Esophagus (tissue), 2 donors: ENCODE measurements at regions not wholly inside any gene's neighbourhood (a gene's known extent, or its start where the extent isn't known, plus 50 kb on each side); places are given as distances from the start of the nearest gene placed in this dataset.
"Not testable (repeated sequence)": the region's sequence is repeated elsewhere in the genome, so short reads cannot be mapped to it uniquely, and the experiment has no call there.

Experiments used
- H3K27ac ChIP-seq, 2 donors: one replicate each; pipeline ENCODE4 v1.5.1; 2013; ENCODE audit warnings: low read depth in 2 of 2, mild to moderate bottlenecking in 2 of 2, inconsistent platforms in 1 of 2, low read length in 1 of 2, moderate library complexity in 1 of 2
- H3K27me3 ChIP-seq, 2 donors: one replicate each; pipeline ENCODE4 v1.6.1; 2013; ENCODE audit warnings: low read length in 2 of 2, control low read depth in 1 of 2, mild to moderate bottlenecking in 1 of 2; ENCODE audit not compliant: insufficient read depth in 2 of 2, control insufficient read depth in 1 of 2
- H3K36me3 ChIP-seq, 2 donors: one replicate each; pipeline ENCODE4 v1.6.1; 2013; ENCODE audit warnings: low read length in 1 of 2; ENCODE audit not compliant: control insufficient read depth in 2 of 2, insufficient read depth in 2 of 2
- H3K4me1 ChIP-seq, 2 donors: one replicate each; pipeline ENCODE4 v1.6.1; 2013; ENCODE audit warnings: low read length in 1 of 2; ENCODE audit not compliant: control insufficient read depth in 2 of 2, insufficient read depth in 2 of 2
- H3K4me3 ChIP-seq, 2 donors: one replicate each; pipeline ENCODE4 v1.5.1; 2013; ENCODE audit warnings: low read length in 2 of 2, mild to moderate bottlenecking in 2 of 2, low read depth in 1 of 2, moderate library complexity in 1 of 2
- H3K9me3 ChIP-seq, 2 donors: one replicate each; pipeline ENCODE4 v1.6.1; 2013; ENCODE audit warnings: mild to moderate bottlenecking in 2 of 2, low read depth in 1 of 2, low read length in 1 of 2, moderate library complexity in 1 of 2; ENCODE audit not compliant: control insufficient read depth in 2 of 2, insufficient read depth in 1 of 2
- WGBS, 2 donors: extraction: QIAGEN DNeasy Blood & Tissue Kit; methylation state at CpG; one replicate each; pipeline ENCODE4 v1.1.7; 2013; 5-methylcytosine and 5-hydroxymethylcytosine counted together
- donor health status: healthy with polysubstance abuse.
- donor health status: Bipolar disorder and iron deficiency.

DNA sequence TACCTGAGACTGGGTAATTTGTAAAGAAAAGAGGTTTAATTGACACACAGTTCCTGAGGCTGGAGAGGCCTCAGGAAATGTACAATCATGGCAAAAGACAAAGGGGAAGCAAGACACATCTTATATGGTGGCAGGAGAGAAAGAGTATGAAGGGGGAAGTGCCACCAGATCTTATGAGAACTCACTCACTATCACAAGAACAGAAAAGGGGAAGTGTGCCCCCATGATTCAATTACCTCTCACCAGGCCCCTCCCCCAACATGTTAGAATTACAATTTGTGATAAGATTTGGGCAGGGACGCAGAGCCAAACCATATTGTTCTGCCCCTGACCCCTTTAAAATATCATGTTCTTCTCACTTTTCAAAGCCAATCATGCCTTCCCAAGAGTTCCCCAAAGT is 744.2 kb upstream of the CDH18 start:
- H3K27me3 ChIP-seq, H3K36me3 ChIP-seq, H3K9me3 ChIP-seq, H3K27ac ChIP-seq, H3K4me1 ChIP-seq, H3K4me3 ChIP-seq: not testable (repeated sequence)
- WGBS, 2 donors = 73 to 87% methylated on average over 1 of the region's 1 CpG

DNA sequence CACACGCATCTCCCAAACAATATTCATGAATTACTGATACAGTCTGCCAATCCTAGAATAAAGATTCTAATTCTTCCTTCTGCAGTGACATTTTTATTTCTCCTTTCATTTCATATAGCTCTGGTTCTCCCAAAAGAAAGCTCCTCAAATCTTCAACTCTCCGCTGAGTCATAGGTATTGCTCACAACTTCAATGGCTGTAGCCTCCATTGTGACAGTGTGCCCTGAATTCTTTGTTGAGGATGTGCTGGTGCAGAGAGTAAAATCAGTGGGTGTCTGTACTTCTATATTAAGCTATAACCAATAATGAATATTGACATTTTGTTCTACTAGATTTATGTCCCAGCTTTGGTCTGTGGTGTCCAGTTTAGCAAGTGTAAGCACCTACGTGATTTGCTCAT is 733.3 kb upstream of the CDH18 start:
- H3K27me3 ChIP-seq, H3K9me3 ChIP-seq, H3K4me3 ChIP-seq, H3K27ac ChIP-seq, H3K4me1 ChIP-seq, H3K36me3 ChIP-seq: not testable (repeated sequence)
- 73 to 92% methylated on average over 3 of the region's 3 CpGs for WGBS, 2 donors

DNA sequence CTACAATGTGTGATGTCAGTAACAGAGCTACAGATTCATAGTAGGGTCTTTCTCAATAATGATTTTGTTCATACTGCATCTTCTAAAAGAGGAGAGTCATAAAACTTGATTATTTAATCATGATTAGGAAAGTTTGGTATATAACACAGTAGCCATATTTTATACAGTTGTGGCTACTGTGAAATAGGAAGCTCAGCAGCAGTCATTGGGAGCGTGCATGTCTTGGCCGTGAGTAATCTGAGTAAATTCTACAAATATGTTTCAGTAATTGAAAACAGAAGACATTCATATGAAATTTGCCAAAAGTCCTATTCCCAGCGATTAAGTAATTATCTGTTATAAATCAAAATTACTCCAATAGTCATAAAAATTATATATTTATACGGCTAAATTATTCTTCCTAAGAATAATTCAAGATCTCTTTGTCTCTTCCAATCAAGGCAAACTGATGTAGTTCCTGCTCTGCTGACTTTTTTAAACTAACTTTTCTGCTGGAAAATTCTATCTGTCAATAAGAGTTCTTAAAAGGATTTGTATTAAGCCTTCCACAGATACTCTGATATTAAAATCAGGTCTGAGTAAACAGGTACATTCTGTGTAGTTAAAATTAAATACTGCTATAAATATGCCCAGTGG is 723.6 kb upstream of the CDH18 start:
- 77 to 92% methylated on average over 3 to 4 of the region's 4 CpGs for WGBS, 2 donors
- not testable (repeated sequence) for H3K36me3 ChIP-seq, H3K4me3 ChIP-seq, H3K9me3 ChIP-seq, H3K27me3 ChIP-seq, H3K4me1 ChIP-seq, H3K27ac ChIP-seq

DNA sequence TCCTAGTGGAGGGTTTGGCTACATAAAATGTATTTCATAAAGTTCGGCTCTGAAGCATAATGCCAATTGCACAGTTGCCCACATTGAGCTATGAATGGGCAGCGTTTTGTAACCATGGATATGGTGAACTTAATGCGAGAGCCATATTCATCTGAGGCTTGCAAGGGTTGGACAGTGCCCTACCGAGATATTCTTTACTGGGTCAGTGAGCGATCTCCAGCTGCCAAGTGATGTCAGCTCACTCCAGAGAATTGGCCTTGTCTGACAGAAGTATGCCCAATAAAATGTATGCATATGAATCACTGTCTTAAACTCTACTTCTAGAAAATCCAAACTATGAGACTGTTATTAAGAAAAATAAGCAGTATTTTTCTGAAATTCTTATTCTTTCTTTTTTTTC is 719.6 kb upstream of the CDH18 start:
- H3K27me3 ChIP-seq, H3K4me1 ChIP-seq, H3K9me3 ChIP-seq, H3K36me3 ChIP-seq, H3K4me3 ChIP-seq, H3K27ac ChIP-seq: not testable (repeated sequence)
- 78 to 80% methylated on average over 5 of the region's 5 CpGs for WGBS, 2 donors

DNA sequence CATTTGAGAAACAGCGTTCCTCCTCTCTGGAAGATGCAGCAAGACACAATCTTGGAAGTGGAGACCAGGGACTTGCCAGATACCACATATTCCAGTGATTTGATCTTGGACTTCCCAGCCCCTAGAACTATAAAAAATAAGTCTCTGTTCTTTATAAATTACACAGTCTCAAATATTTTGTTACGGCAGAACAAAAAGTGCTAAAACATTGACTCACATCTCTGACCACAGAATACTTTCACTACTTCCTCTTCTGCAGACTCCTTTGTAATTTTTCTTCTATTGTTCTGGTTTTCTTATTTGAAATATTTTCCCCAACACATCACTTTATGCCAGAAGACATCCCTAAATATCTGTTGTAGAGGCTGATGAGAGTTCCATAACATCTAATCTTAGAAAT is 706.1 kb upstream of the CDH18 start:
- no peaks in the 10 kb centered on the region for H3K36me3 ChIP-seq
- H3K9me3 ChIP-seq = no peaks in the 10 kb centered on the region
- H3K4me1 ChIP-seq = no peaks in the 10 kb centered on the region
- no peak overlapping the region for H3K4me3 ChIP-seq
- 31 to 55% methylated on average over 2 of the region's 2 CpGs for WGBS, 2 donors
- H3K27me3 ChIP-seq = no peaks in the 10 kb centered on the region
- H3K27ac ChIP-seq = no peak overlapping the region

DNA sequence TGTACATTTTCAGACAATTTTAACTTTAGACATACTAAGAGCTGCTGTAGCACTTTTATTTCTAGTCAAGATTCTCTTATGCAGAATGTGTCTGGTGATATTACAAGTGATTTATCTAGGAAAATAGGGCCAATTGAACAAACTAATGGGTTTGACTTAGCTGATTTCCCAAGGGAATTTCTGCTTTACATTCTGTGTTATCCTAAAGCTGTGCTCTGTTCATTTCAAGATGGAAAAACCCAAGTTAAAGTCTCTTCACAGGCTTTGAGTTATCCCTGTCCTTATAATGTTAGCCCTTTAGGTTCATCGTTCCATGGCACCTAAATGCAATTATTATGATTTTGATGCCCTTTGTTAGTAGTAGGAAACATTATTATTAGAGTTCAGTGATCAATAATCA is 704.9 kb upstream of the CDH18 start:
- Histone ChIP-seq H3K4me1 (no peaks in the 10 kb centered on the region), H3K4me3 (no peak overlapping the region), H3K36me3 (no peaks in the 10 kb centered on the region), H3K27me3 (no peaks in the 10 kb centered on the region), H3K27ac (no peak overlapping the region), H3K9me3 (no peaks in the 10 kb centered on the region)
- 78 to 88% methylated on average over 1 of the region's 1 CpG for WGBS, 2 donors

DNA sequence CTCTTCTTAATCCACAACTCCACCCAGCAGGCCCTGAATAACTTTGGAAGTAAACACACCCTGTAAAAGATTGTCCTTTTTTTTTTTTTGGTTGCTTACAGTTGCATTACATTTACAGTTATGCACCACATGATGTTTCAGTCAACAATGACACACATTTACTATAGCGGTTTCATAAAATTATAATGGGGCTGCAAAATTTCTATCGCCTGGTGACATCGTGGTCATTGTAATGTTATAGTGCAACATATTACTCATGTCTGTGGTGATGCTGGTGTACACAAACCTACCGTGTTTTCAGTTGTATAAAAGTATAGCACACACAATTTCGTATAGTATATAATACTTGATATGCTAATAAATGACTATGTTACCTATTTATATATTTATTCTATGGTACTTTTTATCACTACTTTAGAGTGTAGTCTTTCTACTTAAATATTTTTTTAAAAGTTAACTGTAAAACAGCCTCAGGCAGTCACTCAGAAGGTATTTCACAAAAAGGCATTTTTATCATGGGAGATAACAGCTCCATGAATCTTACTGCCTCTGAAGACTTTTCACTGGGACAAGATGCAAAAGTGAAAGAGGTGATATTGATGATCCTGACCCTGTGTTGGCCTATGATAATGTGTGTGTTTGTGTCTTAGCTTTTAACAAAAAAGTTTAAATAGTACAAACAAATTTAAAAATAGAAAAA is 695.4 kb upstream of the CDH18 start:
- Histone ChIP-seq H3K27me3 (no peaks in the 10 kb centered on the region), H3K4me1 (no peaks in the 10 kb centered on the region), H3K27ac (no peak overlapping the region), H3K9me3 (no peaks in the 10 kb centered on the region), H3K36me3 (no peaks in the 10 kb centered on the region), H3K4me3 (no peak overlapping the region)
- 67 to 84% methylated on average over 5 of the region's 5 CpGs for WGBS, 2 donors

DNA sequence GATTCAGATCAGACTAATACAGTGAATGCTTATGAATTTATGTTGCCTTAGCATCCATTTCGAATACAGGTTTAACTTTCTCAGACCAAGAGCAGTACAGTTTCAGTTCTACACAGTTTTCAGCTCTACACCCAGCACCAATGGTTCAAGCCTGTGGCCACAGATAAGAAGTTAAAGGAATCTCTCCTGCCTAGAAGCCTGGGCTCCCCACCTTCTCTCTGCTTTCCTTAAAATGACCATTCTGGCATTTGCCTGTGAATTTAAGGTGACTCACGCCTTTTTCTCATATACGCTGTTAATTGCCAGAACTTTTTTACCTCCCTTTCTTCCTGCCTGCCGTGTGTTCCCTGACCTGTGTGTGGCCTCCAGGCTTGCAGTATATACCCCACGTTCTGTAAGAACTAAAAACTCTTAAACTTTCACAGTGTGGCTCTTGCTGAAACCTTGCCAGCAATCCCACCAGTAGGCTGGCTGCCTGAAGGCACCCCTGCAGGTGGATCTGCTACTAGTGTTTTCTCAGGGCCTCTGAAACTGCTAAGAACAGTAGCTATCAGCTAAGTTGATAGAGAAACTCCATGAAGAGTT is 692.8 kb upstream of the CDH18 start:
- Histone ChIP-seq H3K36me3 (no peaks in the 10 kb centered on the region), H3K9me3 (no peaks in the 10 kb centered on the region), H3K4me3 (no peak overlapping the region), H3K27me3 (no peaks in the 10 kb centered on the region), H3K27ac (no peak overlapping the region), H3K4me1 (no peaks in the 10 kb centered on the region)
- WGBS, 2 donors = 66 to 68% methylated on average over 5 of the region's 5 CpGs

DNA sequence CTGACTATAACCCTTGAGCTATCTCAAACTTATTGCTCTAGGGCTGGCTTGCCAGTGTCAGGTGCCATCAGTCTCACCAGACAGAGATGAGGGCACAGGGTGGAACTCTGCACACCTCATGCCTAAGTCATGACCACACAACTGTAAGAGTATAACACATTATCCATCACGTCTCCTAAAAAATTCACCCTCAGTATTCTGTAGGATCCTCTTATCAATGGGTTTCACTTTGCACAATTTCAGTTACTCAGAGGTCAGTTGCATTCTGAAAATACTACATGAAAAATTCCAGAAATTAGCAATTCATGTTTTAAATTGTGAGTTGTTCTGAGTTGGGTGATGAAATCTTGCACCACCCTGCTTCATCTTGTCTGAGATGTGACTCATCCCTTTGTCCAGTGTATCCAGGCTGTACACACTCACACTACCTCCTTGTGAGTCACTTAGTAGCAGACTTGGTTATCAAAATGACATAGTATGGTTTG is 690.9 kb upstream of the CDH18 start:
- H3K4me1 ChIP-seq = no peaks in the 10 kb centered on the region
- H3K27ac ChIP-seq = no peak overlapping the region
- no peaks in the 10 kb centered on the region for H3K9me3 ChIP-seq
- no peak overlapping the region for H3K4me3 ChIP-seq
- H3K27me3 ChIP-seq = no peaks in the 10 kb centered on the region
- no peaks in the 10 kb centered on the region for H3K36me3 ChIP-seq
- WGBS, 2 donors = 57 to 63% methylated on average over 1 of the region's 1 CpG

DNA sequence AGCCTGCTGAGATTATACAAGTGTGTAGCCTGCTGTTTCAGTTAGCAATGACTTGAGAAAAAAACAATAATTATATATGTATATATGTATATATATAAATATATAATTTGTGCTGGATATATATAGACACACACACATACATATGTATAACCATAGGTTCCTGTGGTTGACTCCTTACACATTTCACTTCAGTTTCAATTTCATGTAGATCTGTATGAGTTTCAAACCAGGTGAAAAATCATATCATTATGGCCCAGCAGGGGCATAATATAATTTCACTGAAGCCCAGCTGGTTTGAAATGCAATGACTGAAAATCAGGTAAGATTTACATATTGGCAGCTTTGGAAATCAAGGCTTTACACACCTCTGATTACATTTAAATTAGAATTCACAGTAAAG is 690.4 kb upstream of the CDH18 start:
- no peak overlapping the region for H3K27ac ChIP-seq
- no peak overlapping the region for H3K4me3 ChIP-seq
- no peaks in the 10 kb centered on the region for H3K9me3 ChIP-seq
- no peaks in the 10 kb centered on the region for H3K27me3 ChIP-seq
- no peaks in the 10 kb centered on the region for H3K4me1 ChIP-seq
- no peaks in the 10 kb centered on the region for H3K36me3 ChIP-seq
